Stimulated activated CD4-positive, alpha-beta T cell treated with anti-CD3 and anti-CD28 coated beads, Interleukin-12 subunit alpha, Interleukin-12 subunit beta, amount 100 ng/mL, for 24 hours (primary cell): ENCODE measurements at regions not wholly inside any gene's neighbourhood (a gene's known extent, or its start where the extent isn't known, plus 50 kb on each side); places are given as distances from the start of the nearest gene placed in this dataset.

Experiments used
- DNase-seq, 2 experiments: peaks; one replicate each; pipeline ENCODE4 v3.0.0-alpha.2; 2020; ENCODE audit warnings: low read depth in 2 of 2

DNA sequence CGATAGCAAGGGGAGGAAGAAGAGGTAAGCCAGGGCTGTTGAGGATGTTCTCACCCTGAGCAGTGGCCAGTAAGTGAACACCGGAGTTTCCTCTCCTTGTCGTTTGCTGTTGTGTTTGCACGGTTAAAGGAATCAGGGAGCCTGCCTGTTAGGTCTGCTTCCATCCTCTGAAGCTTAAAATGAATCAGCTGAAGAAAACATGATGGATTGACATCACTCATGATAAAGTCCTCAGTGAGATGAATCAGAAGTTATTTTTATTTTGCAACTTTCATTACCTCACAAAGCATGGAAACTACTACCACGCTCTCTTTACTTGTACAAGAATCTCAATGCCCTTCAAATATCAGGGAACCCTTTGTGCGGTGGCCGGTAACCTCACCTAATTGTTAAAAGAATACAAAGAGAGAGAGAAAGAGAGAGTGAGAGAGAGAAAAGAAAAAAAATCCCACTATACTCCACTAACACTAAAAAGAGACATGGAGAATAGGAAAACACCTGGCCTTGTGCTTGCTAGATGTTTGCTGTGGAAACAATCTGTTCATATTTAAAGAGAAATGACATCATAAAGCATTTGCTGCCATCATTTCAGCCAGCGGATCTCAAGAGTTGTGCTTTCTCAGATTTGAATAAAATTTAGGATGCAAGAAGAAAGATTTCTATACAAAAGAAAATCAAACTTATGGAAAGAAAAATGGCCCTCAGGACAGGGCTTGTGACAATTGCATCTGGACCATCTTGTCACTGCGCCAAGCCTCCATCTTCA lies 441.6 kb upstream of the SALL1 start:
- DNase-seq: no peak

DNA sequence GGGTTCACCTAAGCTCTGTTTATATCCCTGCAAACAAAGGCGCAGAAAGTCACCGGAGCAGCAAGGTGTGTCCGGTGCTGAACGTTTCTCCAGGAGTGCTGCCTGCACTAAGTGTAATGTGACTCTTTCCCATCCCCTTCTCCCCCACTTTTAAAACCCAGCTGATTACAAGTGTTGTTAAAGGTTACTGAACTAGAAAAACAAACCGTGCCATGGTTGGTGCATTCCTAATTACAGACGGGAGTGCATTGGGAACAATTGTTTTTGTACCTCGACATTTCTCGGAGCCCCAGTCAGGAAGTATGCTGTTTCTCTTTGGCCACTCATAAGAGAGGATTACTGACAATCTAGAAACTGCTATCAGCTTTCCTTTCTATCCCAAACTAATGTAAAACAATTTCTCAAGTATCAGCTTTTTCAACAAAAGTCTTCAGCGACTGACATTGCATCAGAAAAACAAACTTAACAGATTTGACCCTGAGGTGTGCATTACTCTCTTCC lies 441.0 kb upstream of the SALL1 start:
- DNase-seq: no peak

DNA sequence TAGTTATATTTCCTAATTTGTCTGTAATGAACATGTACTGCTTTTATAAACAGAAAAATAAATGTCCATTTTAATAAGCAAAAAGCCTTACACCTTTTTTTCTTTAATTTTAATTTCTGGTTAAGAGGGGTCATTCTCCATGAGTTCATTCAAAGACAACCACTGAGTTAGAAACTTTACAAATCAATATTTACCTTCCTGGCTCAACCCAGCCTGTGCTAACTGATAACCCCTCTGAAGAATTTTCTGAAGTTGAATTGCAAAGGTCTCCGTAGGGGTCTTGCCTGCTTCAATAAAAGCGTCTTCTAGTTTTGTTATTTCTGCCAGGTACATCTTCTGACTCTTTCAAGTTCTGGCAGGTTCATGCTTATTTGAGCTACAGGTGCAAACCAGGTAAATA lies 440.4 kb upstream of the SALL1 start:
- DNase-seq: no peak

DNA sequence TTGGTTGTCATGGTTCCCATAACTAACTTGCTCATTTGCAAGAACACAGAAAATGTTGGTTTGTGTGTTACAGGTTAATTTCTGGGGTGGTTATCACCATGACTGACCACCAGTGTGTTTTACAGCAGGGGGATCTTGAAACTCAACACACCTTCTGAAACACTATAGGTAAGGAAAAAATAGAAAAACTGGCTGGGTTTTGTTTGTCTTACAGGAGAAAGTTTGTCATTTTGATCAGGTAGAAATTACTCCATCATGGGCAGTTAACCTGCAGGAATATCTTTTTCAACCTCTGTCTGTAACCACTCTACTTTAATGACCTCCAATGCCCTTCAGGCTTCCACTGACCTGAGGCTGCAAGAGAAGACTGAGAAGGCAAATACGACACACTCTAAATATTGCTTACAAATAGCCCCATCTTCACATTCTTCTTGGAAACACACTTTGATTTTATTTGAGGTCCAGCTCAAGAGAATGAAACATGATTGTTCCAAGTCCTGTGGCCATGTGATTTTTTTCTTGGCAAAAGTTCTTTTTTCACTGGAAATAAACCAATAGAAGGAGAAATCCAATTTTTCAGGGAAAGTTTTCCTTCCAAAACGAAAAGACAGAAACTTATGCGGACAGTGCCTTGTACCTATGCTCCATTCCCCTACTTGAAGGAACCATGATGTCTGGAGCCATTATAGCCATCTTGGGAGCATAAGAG lies 428.7 kb upstream of the SALL1 start:
- DNase-seq: no peak

DNA sequence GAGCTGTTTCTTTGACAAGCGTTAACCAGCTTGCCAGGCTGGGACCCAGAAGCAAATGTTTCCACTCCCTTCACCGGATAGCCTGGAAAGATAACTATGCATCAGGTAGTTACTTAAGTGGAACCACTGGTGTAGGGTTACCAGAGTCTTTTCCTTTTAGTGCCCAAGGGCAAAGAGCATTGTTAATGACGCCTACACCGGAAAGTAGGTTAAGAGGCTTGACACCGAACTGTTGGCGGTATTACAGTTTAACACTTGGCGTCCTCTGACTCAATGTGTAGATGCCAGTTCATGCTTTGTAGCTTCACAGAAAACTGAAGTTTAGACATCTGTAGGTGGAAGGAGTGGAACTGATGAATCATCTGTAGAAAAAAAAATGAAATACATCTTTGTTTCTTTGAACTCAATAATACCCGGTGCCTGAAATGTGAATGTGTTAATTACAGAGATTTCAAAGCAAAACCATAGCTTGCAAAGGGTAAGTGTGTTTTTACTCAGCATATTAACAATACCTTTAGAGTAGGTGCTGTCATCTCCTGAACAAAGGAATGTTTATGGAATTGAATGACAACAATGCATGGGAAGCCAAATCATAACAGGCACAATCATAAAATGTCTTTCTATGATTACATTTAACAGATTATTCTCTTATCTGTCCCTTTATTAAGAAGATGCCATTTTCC lies 426.7 kb upstream of the SALL1 start:
- no peak for DNase-seq

DNA sequence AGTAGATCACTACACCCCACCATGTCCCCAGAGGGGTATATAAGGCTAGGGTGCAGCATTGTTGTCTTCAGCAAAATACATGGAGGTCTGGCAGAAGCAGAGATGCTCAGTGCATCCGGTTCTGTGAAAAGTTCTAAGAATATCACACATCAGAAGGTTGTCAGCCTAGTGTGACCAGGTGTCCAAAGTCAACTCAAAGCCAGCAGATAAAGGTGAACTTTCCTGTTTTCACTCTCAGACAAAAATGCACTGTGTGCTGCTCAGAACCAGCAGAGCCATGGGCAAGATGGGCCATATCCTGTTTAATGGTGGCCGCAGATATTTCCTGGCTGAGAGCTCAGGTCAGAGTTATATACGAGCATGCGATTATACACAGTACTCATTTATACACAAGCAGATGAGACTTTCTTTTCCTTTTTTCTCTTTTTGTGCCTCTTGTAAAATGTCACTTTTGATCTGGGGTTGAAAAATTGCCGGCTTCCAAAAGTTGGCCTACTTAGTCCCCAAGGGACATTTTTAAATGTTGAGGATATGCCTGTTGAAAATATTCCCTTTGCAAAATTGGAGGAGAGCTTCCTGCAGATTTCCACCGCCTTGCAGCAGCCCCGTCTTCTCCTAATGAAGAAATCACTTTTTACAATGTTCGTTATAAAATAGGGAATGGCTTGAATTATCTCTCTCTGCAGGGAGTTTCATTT lies 425.6 kb upstream of the SALL1 start:
- DNase-seq: no peak

DNA sequence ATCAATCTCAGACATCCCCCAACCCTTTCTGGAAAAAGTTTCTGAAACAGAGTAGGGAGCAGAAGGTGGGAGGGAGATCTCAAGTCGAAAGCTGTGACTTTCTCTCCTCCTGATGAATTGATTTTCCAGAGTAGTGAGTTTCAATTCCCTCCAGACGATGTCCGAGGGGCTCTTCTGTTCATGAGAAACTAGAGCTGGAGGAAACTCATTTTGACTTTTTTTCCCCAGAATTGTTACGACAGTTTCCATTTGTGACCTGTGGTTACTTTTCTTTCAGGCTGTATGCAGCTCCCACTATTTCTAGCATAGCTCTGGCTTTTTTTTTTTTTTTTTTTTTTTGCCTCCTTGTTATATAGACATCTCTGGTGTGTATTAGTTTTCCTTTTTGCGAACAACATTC lies 422.1 kb upstream of the SALL1 start:
- no peak for DNase-seq

DNA sequence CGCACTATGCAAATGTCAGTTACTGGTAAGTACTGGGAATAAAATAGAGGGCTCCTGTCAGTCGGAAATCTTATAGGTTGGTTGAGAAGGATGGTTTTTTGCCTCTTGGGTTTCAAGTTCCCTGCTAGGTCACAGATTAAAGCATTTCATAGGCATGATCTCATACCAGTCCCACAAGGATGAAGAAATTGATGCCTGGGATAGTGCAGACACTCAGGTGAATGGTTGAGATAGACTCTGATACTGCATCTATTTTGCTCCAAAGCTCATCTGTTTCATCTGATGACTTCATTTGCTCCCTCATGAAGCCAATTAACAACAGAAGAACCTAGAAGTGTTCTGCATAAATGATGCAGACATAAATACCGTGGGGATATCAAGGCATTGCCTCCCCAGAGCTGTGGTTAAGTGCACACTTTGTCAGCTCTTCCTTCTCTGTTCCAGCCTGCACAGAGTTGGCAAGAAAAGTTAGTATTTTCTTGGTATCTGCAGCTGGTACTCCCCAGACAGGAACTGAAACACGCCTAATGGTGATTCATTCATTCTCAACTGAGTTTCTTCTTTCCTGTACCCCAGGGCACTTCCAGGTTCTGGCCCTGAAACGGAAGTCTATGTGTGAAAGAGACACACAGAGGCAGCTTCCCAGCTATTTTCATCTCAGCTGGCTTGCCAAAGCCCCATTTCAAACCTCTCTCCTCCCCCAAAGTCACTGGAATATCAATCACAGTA lies 418.3 kb upstream of the SALL1 start:
- DNase-seq: no peak

DNA sequence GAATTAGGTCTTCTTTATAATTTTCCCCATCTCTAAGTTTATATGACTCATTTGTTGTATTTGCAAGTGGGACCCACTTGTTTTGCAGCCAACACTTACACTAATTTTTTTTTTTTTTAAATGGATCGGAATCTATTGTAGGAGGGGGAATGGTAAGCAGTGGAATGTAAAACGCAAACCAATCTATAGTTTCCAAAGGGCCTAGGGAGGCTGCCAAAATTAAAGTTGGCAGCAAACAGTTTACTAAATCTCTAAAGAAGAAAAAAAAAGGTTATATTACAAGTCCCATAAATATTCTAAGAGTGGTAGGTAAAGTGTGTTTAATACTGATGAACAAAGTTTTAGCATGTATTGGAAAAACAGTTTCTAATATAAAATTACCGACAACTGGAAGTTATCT lies 416.8 kb upstream of the SALL1 start:
- DNase-seq: no peak

DNA sequence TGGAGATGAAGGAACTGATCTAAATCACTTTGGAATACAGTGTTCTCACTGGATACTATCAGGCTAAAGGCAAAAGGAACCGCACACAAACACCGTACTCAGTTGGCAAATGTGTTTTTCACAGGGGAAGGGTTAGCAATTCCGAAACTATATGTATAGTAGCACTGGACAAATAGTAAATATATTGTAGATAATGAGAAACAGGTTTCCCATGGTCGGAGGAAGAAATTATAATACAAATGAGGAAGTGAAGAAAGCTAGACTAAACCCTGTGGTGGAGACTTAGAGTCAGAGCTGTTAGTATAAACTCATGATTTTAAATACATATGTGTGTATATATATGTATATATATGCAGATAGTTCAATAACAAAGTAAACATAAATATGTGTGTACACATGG lies 414.1 kb upstream of the SALL1 start:
- no peak for DNase-seq

DNA sequence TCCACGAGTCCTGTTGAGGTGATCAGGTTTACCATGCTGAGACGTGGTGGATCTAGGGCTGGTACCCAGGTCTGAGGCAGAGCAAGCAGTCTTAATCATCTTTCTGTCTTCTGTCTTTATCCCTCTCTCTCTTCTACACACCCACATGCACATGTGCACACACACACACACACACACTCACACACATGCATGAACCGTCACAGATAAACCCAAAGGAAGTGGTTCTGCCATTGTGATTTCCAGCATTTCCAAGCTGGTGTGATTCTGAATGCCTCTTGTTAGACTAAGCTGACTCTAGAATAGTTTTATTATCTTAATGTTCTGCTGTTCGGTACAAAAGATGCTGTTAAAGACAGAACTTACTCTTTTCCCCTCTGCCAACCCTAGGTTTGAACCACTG lies 411.8 kb upstream of the SALL1 start:
- no peak for DNase-seq

DNA sequence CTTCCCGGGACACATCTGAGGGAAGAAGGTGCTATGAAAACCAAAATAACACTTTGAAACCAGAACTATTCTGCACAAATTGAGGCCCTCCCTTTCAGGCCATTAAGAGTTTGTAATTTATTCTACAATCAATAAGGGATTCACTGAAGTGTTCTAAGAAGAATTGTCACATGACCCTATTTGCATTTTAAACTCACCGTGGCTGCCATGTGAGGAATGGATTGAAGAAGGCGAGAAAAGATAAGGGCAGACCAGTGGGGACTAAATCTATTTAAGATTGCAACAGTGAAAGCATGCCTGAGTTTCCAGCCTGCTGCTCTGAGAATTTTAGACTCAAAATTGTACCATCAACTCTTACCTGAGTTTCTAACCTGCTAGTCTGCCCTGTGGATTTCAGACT lies 408.8 kb upstream of the SALL1 start:
- no peak for DNase-seq

DNA sequence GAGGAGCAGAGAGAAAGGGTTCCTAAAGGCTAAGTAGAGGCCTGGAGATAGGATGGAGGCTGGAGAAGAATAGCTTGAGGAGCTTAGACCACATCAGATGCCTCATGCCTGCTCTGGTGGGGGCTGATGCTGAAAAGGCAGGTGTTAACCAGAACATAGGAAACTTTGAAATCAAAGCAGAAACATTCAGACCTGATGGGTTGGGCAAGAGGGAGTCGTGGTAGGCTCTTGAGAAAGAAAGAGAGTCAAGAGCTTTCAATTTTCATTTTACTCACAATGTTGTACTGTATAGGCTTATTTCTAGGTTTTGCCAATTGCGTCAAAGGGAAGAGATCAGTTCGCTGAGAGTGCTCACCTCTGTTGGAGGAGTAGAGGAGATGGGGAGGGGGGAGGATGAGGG lies 406.6 kb upstream of the SALL1 start:
- no peak for DNase-seq

DNA sequence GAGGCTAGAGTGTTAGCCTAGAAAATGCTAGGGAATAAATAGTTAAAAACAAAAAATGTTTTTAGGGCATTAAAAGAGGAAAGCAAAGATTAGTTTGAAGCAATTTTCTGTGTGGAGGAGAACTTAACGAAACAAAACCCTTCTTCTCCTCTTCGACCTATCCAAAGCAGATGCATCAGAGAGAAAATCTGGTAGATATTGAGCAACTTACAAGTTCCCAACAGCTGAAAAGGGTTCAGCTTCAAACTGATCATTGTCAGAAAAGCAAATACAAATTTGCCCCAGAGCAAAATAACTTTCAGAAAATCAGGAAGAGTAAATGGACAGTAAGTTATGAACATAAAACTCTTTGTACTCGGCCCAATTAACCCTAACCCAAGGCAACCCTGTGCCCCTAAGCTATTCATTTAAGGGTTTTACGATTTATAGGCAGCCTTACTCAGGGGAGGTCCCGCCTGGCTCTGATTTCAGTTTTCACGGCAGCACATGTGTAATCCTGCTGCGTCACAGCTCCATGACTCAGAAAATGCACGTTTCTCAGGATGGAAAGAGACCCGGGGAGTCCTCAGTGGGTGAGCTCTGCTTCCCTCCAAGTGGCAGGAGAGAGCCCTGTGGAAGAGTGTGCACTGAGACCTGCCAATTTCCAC lies 405.7 kb upstream of the SALL1 start:
- no peak for DNase-seq

DNA sequence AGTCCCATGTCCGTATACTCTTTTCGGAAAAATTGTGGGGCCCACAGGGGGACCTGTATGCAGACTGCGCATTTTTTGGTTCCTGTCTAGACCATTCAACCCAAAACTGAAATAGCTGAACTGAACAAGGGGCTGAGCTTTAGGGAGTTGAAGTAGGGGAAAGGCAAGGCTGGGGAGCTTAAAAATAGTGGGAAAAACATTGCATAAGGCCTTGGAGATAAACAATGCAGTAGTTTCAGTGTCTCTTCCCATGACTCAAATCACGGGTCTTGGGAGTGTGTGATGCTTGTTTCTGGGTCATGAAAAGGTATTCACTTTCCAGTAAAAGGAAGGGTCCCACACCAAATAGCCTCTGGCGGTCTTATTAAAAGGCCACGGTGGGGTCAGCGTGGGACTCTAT lies 402.8 kb upstream of the SALL1 start:
- no peak for DNase-seq

DNA sequence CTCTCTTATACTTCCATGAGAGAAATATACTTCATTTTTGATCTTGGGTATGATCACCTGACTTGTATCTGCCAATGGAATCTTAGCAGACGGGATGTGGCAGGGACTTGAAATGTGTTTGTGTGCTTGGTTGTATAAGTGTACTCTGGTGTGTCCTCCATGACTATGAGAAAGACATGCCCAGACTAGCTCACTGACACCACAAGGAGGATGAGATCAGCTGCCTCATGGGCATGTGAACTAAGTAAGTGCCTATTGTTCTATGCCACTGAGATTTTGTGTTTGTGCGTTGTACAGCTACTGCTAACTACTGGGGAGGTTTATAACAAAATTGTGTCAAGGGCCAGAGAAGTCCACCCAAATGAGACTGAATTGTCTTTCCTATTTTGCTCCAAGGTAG lies 402.2 kb upstream of the SALL1 start:
- DNase-seq: no peak

DNA sequence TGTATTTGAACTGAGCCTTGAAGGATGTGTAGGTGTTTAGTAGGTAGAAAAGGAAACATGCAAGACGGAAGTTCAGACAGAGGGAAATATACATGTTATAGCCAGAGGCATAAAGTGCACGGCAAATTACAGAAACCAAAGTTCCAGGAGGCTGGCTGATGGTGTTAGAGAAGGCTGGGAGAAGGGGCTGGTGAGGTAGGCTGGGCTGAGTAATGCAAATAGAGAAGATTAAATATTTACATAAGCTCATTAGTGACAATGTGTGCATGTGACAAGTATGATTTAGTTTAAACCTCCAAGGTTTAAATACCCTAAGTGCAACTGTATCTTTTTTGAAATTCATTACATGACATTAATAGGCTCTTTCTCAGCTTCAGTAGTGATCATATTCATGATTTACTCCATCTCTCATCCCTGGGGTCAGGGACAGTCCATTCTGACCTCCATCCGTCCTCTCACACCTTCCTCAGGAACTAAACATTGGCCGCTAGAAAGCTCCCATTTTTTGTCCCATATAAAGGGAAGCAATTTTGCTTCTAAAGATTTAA lies 399.8 kb upstream of the SALL1 start:
- no peak for DNase-seq

DNA sequence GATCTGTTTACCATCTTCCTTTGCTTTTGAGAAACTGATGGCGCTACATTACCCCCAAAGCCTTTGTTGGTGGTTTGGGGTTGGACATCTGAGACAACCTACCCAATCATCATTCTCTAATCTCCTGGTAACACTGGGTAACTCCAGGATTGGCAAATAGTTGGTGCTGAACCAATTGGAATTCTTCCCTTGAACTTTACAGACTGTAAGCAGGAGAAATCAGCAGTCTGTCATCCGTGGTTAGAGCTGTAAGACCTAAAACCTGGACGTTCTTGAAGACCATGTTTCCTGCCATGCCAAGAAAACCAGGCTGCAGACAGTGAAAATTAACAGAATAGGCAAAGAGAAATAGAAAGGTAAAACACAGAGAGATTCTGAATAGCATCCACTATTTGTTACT lies 398.8 kb upstream of the SALL1 start:
- no peak for DNase-seq

DNA sequence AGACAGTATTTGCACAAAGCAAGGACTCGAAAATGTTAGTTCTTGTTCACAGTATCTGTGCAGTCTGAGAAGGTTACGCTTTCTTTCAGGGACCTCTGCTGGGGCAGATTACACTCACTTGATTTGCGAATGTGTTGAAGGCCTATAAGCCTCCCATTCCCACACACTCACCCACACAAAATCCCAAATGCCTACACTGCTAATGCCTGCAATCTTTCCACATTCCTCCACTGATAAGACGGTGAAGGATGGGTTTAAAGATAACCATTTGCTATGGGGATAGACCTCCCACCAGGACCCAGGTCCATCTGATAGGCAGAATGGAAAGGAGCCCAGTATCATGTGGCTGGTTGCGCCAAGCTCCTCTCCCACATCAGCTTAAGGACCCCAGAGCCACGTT lies 394.9 kb upstream of the SALL1 start:
- DNase-seq: no peak

DNA sequence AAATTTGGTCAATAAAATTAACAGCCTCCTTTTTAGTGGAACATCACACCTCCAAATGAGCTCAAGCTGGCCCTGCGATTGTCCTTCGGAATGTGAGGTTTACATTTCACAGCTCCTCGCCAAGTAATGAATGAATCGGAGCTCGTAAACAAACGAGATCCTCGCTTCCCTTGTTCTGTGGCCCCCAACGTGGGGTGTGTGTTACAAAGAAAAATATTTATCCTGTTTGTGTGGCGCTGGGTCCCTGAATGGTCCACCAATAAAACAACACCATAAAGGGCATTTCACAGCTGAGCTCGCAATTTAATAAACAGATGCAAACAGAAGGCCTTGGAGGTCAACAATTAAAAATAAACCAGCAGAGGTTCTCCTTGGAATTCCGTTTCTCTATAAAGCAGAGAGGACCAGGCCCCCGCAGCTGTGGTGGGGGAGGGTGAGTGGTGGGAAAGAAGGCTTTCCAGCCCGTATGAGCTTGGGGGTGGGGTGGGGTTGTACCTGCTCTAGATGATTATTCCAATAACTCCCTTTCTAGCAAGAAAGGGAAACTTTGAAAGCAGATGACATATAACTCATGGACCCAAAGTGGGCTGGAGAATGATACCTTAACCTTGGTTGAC lies 393.9 kb upstream of the SALL1 start:
- DNase-seq: no peak
